HCT116 (cell line): ENCODE measurements at regions not wholly inside any gene's neighbourhood (a gene's known extent, or its start where the extent isn't known, plus 50 kb on each side); places are given as distances from the start of the nearest gene placed in this dataset.

ENCODE experiments used
- CEBPB ChIP-seq: IDR thresholded peaks from 2 replicates; pipeline ENCODE4 v1.6.1; 2012; ENCODE audit warnings: low read depth
- EZH2 ChIP-seq: fragments of 200-600 bp; sonication (generic); IDR thresholded peaks from 2 replicates; pipeline ENCODE4 v1.6.1; 2017; ENCODE audit warnings: antibody characterized with exemption, mixed run types
- FOSL1 ChIP-seq: IDR thresholded peaks from 2 replicates; pipeline ENCODE4 v1.6.1; 2012; ENCODE audit warnings: low read depth
- POLR2A ChIP-seq: IDR thresholded peaks from 2 replicates; pipeline ENCODE4 v1.7.0; 2011; ENCODE audit warnings: borderline replicate concordance; ENCODE audit not compliant: insufficient read depth, insufficient read length; ENCODE audit errors: extremely low read depth
- SIN3A ChIP-seq: IDR thresholded peaks from 2 replicates; pipeline ENCODE4 v1.6.1; 2012; ENCODE audit warnings: low read depth
- TCF7L2 ChIP-seq: IDR thresholded peaks from 2 replicates; pipeline ENCODE4 v1.7.0; 2011; ENCODE audit warnings: borderline replicate concordance, inconsistent platforms; ENCODE audit not compliant: insufficient read depth, insufficient read length; ENCODE audit errors: extremely low read depth
- YY1 ChIP-seq: IDR thresholded peaks from 2 replicates; pipeline ENCODE4 v1.6.1; 2011; ENCODE audit warnings: low read length, low read depth, moderate library complexity, mild to moderate bottlenecking; ENCODE audit not compliant: insufficient replicate concordance; ENCODE audit errors: extremely low read depth
- ZNF274 ChIP-seq: fragments of 200-500 bp; sonication (Bioruptor generic); IDR thresholded peaks from 2 replicates; pipeline ENCODE4 v1.6.1; 2014; ENCODE audit warnings: mild to moderate bottlenecking, low read depth, low read length, inconsistent platforms
- TF ChIP-seq, protein P1 (sequence below), 3 experiments: fragments of 200-600 bp in 1 of 3; sonication (generic) in 1 of 3; IDR thresholded peaks in 2 of 3; conservative IDR thresholded peaks in 1 of 3; 2 replicates each; pipeline ENCODE4 v1.5.1; 2012 to 2017; ENCODE audit warnings: low read depth in 2 of 3, low read length in 2 of 3, antibody characterized with exemption in 1 of 3, borderline replicate concordance in 1 of 3, control low read depth in 1 of 3, mild to moderate bottlenecking in 1 of 3, mixed read lengths in 1 of 3, mixed run types in 1 of 3, moderate library complexity in 1 of 3; ENCODE audit not compliant: insufficient read depth in 1 of 3

DNA sequence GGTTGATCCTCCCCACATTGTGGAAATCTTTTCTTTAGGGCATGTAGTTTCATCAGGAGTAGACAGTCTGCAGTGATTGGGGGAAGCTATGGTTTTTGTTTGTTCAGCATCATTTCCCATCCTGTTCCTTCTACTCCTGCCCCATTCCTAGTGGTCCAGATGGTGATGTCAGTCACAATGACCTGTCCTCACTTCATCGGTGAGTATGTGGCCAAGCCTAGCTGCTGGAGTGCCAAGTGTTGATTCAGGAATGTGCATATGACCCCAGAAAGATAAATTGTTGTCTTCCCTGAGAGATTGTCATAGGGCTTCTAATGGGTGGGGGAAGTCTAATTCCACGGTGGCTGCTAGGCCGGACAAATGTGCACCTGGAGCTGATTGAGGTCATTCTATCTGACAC lies 130.6 kb upstream of the FAT1 start:
- TF ChIP-seq, protein P1, sequence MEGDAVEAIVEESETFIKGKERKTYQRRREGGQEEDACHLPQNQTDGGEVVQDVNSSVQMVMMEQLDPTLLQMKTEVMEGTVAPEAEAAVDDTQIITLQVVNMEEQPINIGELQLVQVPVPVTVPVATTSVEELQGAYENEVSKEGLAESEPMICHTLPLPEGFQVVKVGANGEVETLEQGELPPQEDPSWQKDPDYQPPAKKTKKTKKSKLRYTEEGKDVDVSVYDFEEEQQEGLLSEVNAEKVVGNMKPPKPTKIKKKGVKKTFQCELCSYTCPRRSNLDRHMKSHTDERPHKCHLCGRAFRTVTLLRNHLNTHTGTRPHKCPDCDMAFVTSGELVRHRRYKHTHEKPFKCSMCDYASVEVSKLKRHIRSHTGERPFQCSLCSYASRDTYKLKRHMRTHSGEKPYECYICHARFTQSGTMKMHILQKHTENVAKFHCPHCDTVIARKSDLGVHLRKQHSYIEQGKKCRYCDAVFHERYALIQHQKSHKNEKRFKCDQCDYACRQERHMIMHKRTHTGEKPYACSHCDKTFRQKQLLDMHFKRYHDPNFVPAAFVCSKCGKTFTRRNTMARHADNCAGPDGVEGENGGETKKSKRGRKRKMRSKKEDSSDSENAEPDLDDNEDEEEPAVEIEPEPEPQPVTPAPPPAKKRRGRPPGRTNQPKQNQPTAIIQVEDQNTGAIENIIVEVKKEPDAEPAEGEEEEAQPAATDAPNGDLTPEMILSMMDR (IDR thresholded peaks at IDR 0.05 in 2 of 3, conservative IDR thresholded peaks at IDR 0.05 in 1 of 3; ENCODE audit: borderline replicate concordance in 1 of 3, insufficient read depth in 1 of 3, low read depth in 2 of 3, low read length in 2 of 3): no peak
- TF ChIP-seq FOSL1 (no peak), YY1 (no peak), CEBPB (no peak), SIN3A (no peak), TCF7L2 (no peak), ZNF274 (no peak), POLR2A (no peak), EZH2 (no peak)
